KMS-11 (cell line): ENCODE measurements at regions not wholly inside any gene's neighbourhood (a gene's known extent, or its start where the extent isn't known, plus 50 kb on each side); places are given as distances from the start of the nearest gene placed in this dataset.

Experiments used
- H2AFZ ChIP-seq: fragments of 200-600 bp; sonication (generic); 2 replicates; pipeline ENCODE4 v1.6.1; 2016; ENCODE audit warnings: antibody characterized with exemption, mixed run types, low read depth
- H3K27ac ChIP-seq: fragments of 200-600 bp; sonication (generic); 2 replicates; pipeline ENCODE4 v1.6.1; 2016; ENCODE audit warnings: mild to moderate bottlenecking, mixed run types
- H3K27me3 ChIP-seq: fragments of 200-600 bp; sonication (generic); 2 replicates; pipeline ENCODE4 v1.6.1; 2017; ENCODE audit warnings: mild to moderate bottlenecking, low read depth, mixed run types, moderate library complexity; ENCODE audit not compliant: insufficient read depth
- H3K36me3 ChIP-seq: fragments of 200-600 bp; sonication (generic); 2 replicates; pipeline ENCODE4 v1.6.1; 2017; ENCODE audit warnings: mild to moderate bottlenecking, mixed run types; ENCODE audit not compliant: insufficient read depth
- H3K4me1 ChIP-seq: fragments of 200-600 bp; sonication (generic); 2 replicates; pipeline ENCODE4 v1.6.1; 2016; ENCODE audit warnings: mild to moderate bottlenecking, low read depth, mixed run types; ENCODE audit not compliant: poor library complexity, severe bottlenecking
- H3K4me2 ChIP-seq: fragments of 200-600 bp; sonication (generic); 2 replicates; pipeline ENCODE4 v1.7.0; 2016; ENCODE audit warnings: mild to moderate bottlenecking, mixed run types
- H3K4me3 ChIP-seq: fragments of 200-600 bp; sonication (generic); IDR thresholded peaks from 2 replicates; pipeline ENCODE4 v1.6.1; 2017; ENCODE audit warnings: low read depth, low read length, mixed read lengths; ENCODE audit not compliant: insufficient read depth
- H3K79me2 ChIP-seq: fragments of 200-600 bp; sonication (generic); 2 replicates; pipeline ENCODE4 v1.6.1; 2016; ENCODE audit warnings: low read depth, mixed run types; ENCODE audit not compliant: insufficient read depth
- H3K9ac ChIP-seq: fragments of 200-600 bp; sonication (generic); 2 replicates; pipeline ENCODE4 v1.6.1; 2016; ENCODE audit warnings: mild to moderate bottlenecking, mixed run types
- H4K20me1 ChIP-seq: fragments of 200-600 bp; sonication (generic); 2 replicates; pipeline ENCODE4 v1.6.1; 2016; ENCODE audit warnings: mild to moderate bottlenecking, mixed run types; ENCODE audit not compliant: insufficient read depth
- TF ChIP-seq, protein P1 (sequence below): fragments of 200-600 bp; sonication (generic); conservative IDR thresholded peaks from 2 replicates; pipeline ENCODE4 v1.6.1; 2017; ENCODE audit warnings: low read depth, mild to moderate bottlenecking, antibody characterized with exemption, low read length, moderate library complexity, mixed read lengths

DNA sequence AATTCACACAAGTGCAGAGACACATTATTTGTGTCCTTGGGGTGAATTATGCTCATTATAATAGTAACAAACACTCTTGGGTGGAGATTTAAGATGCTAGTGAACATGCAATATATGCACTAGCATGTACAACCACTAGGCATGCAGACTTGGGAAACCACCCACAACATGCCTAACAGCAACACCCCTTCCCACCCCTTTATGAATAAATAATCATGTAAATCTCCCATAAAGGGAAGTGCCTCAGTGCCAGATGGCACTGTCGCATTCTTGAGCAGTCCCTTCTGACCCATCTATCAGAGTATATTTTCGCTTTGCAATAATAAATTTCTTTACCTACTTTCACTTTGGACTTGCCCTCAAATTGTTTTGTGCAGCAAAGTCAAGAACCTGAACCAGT, 1362.2 kb downstream of the OLFM4 start:
- Histone ChIP-seq H4K20me1 (no peaks in the 10 kb centered on the region), H3K4me2 (no peak overlapping the region), H3K27me3 (no peaks in the 10 kb centered on the region), H2AFZ (no peak overlapping the region), H3K27ac (no peak overlapping the region), H3K4me3 (no peak overlapping the region), H3K4me1 (no peaks in the 10 kb centered on the region), H3K36me3 (no peaks in the 10 kb centered on the region), H3K9ac (no peak overlapping the region), H3K79me2 (no peaks in the 10 kb centered on the region)
- TF ChIP-seq, protein P1, sequence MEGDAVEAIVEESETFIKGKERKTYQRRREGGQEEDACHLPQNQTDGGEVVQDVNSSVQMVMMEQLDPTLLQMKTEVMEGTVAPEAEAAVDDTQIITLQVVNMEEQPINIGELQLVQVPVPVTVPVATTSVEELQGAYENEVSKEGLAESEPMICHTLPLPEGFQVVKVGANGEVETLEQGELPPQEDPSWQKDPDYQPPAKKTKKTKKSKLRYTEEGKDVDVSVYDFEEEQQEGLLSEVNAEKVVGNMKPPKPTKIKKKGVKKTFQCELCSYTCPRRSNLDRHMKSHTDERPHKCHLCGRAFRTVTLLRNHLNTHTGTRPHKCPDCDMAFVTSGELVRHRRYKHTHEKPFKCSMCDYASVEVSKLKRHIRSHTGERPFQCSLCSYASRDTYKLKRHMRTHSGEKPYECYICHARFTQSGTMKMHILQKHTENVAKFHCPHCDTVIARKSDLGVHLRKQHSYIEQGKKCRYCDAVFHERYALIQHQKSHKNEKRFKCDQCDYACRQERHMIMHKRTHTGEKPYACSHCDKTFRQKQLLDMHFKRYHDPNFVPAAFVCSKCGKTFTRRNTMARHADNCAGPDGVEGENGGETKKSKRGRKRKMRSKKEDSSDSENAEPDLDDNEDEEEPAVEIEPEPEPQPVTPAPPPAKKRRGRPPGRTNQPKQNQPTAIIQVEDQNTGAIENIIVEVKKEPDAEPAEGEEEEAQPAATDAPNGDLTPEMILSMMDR = no peak

DNA sequence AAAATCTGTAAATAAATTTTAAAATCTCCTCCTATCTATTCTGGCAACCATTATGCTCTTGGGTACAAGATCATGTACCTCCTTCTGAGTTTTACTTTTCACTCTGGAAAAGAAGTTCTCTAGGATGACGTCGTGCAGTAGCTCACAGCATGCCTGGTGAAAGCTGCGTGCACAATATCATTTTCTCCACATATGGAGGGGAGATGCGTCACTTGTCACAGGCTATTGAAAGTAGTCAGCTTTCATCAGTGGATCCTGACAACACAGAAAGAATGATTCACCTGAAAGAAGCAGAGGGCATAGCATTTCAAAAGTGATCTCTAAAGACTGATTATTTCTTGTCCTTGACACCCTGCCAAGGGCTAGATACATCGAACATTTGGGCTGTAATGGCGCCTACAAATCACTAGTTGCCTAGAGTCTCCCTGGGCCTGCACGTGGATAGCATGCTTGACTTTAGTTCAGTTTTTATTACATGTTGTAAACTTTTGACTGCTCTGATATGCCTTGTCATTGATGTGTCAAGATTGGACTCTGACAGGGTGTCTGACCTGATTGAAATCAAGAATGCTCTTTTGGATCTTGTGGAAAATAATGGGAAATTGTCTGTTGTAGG, 1365.6 kb downstream of the OLFM4 start:
- no peak overlapping the region for H3K9ac ChIP-seq
- H3K79me2 ChIP-seq = no peaks in the 10 kb centered on the region
- no peak overlapping the region for H3K27ac ChIP-seq
- no peaks in the 10 kb centered on the region for H3K36me3 ChIP-seq
- H3K4me3 ChIP-seq = no peak overlapping the region
- no peaks in the 10 kb centered on the region for H3K4me1 ChIP-seq
- TF ChIP-seq, protein P1 = no peak
- H2AFZ ChIP-seq = no peak overlapping the region
- H3K27me3 ChIP-seq = no peaks in the 10 kb centered on the region
- no peak overlapping the region for H3K4me2 ChIP-seq
- no peaks in the 10 kb centered on the region for H4K20me1 ChIP-seq

GRCh38 chr13:54394908-54395307, 1366.3 kb downstream of the OLFM4 start:
- Histone ChIP-seq H3K27ac (no peak overlapping the region), H2AFZ (no peak overlapping the region), H4K20me1 (no peaks in the 10 kb centered on the region), H3K79me2 (no peaks in the 10 kb centered on the region), H3K4me1 (no peaks in the 10 kb centered on the region), H3K4me3 (no peak overlapping the region), H3K36me3 (no peaks in the 10 kb centered on the region), H3K4me2 (no peak overlapping the region), H3K9ac (no peak overlapping the region), H3K27me3 (no peaks in the 10 kb centered on the region)
- TF ChIP-seq, protein P1 = no peak

DNA sequence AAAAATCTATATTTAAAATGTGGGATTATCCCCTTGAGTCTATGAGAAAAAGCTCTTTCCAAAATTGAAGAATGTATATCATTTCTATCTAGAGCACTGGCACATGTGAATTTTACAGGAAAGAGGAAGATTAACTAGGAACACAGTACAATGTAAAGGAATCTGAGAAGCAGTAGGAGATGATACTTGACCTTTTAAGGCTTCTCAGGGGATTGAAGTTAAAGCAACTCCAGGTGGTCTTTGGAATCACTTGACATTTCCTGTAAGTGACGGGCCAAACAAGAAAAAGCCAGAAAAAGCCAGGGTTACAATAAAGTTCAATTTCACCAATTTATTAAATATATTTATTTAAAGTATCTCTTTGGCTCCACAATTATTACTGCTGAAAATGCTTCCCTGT, 1373.9 kb downstream of the OLFM4 start:
- H3K27me3 ChIP-seq = no peaks in the 10 kb centered on the region

More for the DNA sequence above, 1373.9 kb downstream of the OLFM4 start:
- H2AFZ ChIP-seq = no peak overlapping the region
- TF ChIP-seq, protein P1 = no peak
- no peaks in the 10 kb centered on the region for H3K79me2 ChIP-seq
- no peak overlapping the region for H3K27ac ChIP-seq
- no peak overlapping the region for H3K4me3 ChIP-seq
- no peak overlapping the region for H3K4me2 ChIP-seq
- no peaks in the 10 kb centered on the region for H3K4me1 ChIP-seq
- no peaks in the 10 kb centered on the region for H4K20me1 ChIP-seq
- no peaks in the 10 kb centered on the region for H3K36me3 ChIP-seq
- H3K9ac ChIP-seq = no peak overlapping the region
